ENCODE measurements at regions not wholly inside any gene's neighbourhood (a gene's known extent, or its start where the extent isn't known, plus 50 kb on each side); places are given as distances from the start of the nearest gene placed in this dataset.

DNA sequence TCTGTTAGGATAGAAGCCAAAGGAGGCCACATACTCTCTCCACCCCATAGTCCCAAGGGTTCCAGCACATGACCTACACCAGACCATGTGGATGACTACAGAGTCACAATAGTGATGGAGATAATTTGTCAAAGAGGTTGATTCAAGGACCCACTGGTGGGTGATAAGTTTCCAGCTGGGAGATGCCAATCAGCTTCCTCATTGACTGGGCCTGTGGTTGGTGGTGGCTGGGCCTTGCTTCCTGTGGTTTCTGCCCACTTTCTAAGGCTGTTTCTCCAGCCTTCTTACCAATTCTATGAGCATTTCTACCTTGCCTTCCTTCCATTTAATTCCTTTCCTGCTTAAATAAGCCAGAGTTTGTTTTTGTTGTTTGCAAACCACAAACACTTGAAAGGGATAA is 95.5 kb upstream of the CPEB2 start:
- H3K27ac Mint-ChIP-seq = no peak overlapping the region
- no peak overlapping the region for H3K4me3 Mint-ChIP-seq
- H3K27me3 ChIP-seq = no peaks in the 10 kb centered on the region
- peaks cover 4% of the 10 kb centered on the region for H3K4me1 ChIP-seq
- no peaks in the 10 kb centered on the region for H3F3A ChIP-seq (ENCODE audit: low read depth)
- H3K4me3 ChIP-seq = no peak overlapping the region
- no peak overlapping the region for H3K27ac ChIP-seq
- H3K4me2 ChIP-seq = no peak overlapping the region
- no peaks in the 10 kb centered on the region for H3K36me3 ChIP-seq
- no peaks in the 10 kb centered on the region for H3K9me3 Mint-ChIP-seq
- no peaks in the 10 kb centered on the region for H3K9me3 ChIP-seq (ENCODE audit: low read depth)
- TF ChIP-seq, protein P1, sequence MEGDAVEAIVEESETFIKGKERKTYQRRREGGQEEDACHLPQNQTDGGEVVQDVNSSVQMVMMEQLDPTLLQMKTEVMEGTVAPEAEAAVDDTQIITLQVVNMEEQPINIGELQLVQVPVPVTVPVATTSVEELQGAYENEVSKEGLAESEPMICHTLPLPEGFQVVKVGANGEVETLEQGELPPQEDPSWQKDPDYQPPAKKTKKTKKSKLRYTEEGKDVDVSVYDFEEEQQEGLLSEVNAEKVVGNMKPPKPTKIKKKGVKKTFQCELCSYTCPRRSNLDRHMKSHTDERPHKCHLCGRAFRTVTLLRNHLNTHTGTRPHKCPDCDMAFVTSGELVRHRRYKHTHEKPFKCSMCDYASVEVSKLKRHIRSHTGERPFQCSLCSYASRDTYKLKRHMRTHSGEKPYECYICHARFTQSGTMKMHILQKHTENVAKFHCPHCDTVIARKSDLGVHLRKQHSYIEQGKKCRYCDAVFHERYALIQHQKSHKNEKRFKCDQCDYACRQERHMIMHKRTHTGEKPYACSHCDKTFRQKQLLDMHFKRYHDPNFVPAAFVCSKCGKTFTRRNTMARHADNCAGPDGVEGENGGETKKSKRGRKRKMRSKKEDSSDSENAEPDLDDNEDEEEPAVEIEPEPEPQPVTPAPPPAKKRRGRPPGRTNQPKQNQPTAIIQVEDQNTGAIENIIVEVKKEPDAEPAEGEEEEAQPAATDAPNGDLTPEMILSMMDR (IDR thresholded peaks at IDR 0.05) = no peak
- no peak for TF ChIP-seq EZH2phosphoT487 (IDR thresholded peaks at IDR 0.05)
- TF ChIP-seq EZH2 (IDR thresholded peaks at IDR 0.05) = no peak
- H3K9ac ChIP-seq = no peak overlapping the region
- H4K20me1 ChIP-seq (ENCODE audit: low read depth) = no peaks in the 10 kb centered on the region
- no peaks in the 10 kb centered on the region for H3K36me3 Mint-ChIP-seq
- no peak overlapping the region for H2AFZ ChIP-seq (replicated peaks)
- no peaks in the 10 kb centered on the region for H3K79me2 ChIP-seq (ENCODE audit: low read depth)
- no peaks in the 10 kb centered on the region for H3K4me1 Mint-ChIP-seq
- no peak for DNase-seq (ENCODE audit: low spot score)
- peaks cover 7% of the 10 kb centered on the region for H3K27me3 Mint-ChIP-seq (ENCODE audit: insufficient read depth, low read depth)

DNA sequence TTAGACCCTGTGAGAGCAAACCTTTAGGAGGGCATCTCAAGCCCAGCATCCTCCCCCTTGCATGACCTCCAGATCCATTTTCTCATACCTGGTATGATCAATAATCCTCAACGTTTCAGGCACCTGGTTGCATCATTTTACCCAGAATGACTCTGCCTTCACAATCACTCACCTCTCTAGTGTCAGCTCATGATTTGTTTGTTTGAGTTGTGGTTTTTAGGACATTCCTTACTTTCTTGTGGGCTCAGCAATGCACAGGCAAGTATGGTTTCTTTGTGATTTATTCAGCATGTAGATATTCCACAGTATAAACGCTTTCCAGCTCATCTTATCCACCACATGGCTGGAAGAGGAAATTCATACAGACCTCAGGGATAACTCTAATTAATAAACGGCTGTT is 93.6 kb upstream of the CPEB2 start:
- TF ChIP-seq EZH2 (IDR thresholded peaks at IDR 0.05) = no peak
- TF ChIP-seq EZH2phosphoT487 (IDR thresholded peaks at IDR 0.05) = no peak
- TF ChIP-seq, protein P1 (IDR thresholded peaks at IDR 0.05) = no peak

DNA sequence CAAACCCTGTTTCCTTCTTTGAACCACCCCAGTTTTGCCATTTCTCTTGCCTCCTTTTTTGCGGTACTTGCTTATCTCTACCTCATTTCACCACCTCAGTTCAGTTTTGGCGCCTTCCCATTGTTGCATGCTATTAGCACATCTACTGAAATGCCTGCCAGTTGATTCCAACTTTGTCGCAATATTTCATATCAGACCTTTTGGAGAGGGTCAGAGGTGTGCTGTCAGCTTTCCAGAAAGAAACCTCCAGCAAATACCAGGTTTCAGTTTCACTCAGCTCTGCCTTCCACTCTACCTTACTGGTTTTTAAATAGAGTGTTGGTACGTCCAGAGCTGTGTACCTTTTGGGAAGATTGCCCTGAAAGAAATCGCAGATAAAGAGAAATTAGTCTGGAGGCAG is 91.9 kb upstream of the CPEB2 start:
- Mint-ChIP-seq H3K36me3 (no peaks in the 10 kb centered on the region), H3K9me3 (no peaks in the 10 kb centered on the region), H3K4me3 (no peak overlapping the region), H3K27me3 (ENCODE audit: insufficient read depth, low read depth) (peaks cover 3% of the 10 kb centered on the region), H3K4me1 (no peaks in the 10 kb centered on the region), H3K27ac (no peak overlapping the region)
- H3K36me3 ChIP-seq = no peaks in the 10 kb centered on the region
- H3K9me3 ChIP-seq (ENCODE audit: low read depth) = no peaks in the 10 kb centered on the region
- no peaks in the 10 kb centered on the region for H3K4me1 ChIP-seq
- DNase-seq (ENCODE audit: low spot score) = no peak
- H3K9ac ChIP-seq = no peak overlapping the region
- no peak overlapping the region for H2AFZ ChIP-seq (replicated peaks)
- TF ChIP-seq EZH2phosphoT487 (IDR thresholded peaks at IDR 0.05) = no peak
- TF ChIP-seq EZH2 (IDR thresholded peaks at IDR 0.05) = no peak
- TF ChIP-seq, protein P1 (IDR thresholded peaks at IDR 0.05) = no peak
- H3F3A ChIP-seq (ENCODE audit: low read depth) = no peaks in the 10 kb centered on the region
- no peak overlapping the region for H3K27ac ChIP-seq
- no peak overlapping the region for H3K4me2 ChIP-seq
- no peaks in the 10 kb centered on the region for H3K27me3 ChIP-seq
- no peak overlapping the region for H3K4me3 ChIP-seq
- H3K79me2 ChIP-seq (ENCODE audit: low read depth) = no peaks in the 10 kb centered on the region
- no peaks in the 10 kb centered on the region for H4K20me1 ChIP-seq (ENCODE audit: low read depth)

More for the DNA sequence above, 93.6 kb upstream of the CPEB2 start:
- no peak overlapping the region for H3K4me2 ChIP-seq
- H4K20me1 ChIP-seq (ENCODE audit: low read depth) = no peaks in the 10 kb centered on the region
- Mint-ChIP-seq H3K27me3 (ENCODE audit: insufficient read depth, low read depth) (peaks cover 5% of the 10 kb centered on the region), H3K27ac (no peak overlapping the region), H3K4me1 (no peaks in the 10 kb centered on the region), H3K36me3 (no peaks in the 10 kb centered on the region), H3K4me3 (no peak overlapping the region), H3K9me3 (no peaks in the 10 kb centered on the region)
- H3K4me3 ChIP-seq = no peak overlapping the region
- no peaks in the 10 kb centered on the region for H3K9me3 ChIP-seq (ENCODE audit: low read depth)
- no peak overlapping the region for H3K9ac ChIP-seq
- H3K4me1 ChIP-seq = no peaks in the 10 kb centered on the region
- H3K36me3 ChIP-seq = no peaks in the 10 kb centered on the region
- DNase-seq (ENCODE audit: low spot score) = no peak
- H3K27me3 ChIP-seq = no peaks in the 10 kb centered on the region
- no peaks in the 10 kb centered on the region for H3F3A ChIP-seq (ENCODE audit: low read depth)
- no peak overlapping the region for H3K27ac ChIP-seq
- no peak overlapping the region for H2AFZ ChIP-seq (replicated peaks)
- H3K79me2 ChIP-seq (ENCODE audit: low read depth) = no peaks in the 10 kb centered on the region
